ENCODE measurements at regions not wholly inside any gene's neighbourhood (a gene's known extent, or its start where the extent isn't known, plus 50 kb on each side); places are given as distances from the start of the nearest gene placed in this dataset.

- Mint-ChIP-seq H3K27me3 (ENCODE audit: insufficient read depth, low read depth, poor library complexity) (peaks cover 3% of the 10 kb centered on the region), H3K36me3 (ENCODE audit: low read depth) (peaks cover 53% of the 10 kb centered on the region), H3K4me3 (no peak overlapping the region), H3K27ac (no peak overlapping the region), H3K4me1 (no peaks in the 10 kb centered on the region), H3K9me3 (peaks cover 93% of the 10 kb centered on the region)
- Histone ChIP-seq H3K4me1 (ENCODE audit: insufficient read depth) (no peaks in the 10 kb centered on the region), H3K27me3 (ENCODE audit: insufficient read depth) (no peaks in the 10 kb centered on the region), H3F3A (replicated peaks; ENCODE audit: low read depth) (no peaks in the 10 kb centered on the region), H4K20me1 (replicated peaks; ENCODE audit: insufficient read depth) (no peaks in the 10 kb centered on the region), H3K9me2 (ENCODE audit: insufficient read depth) (no peaks in the 10 kb centered on the region), H3K27ac (ENCODE audit: low read depth) (no peak overlapping the region), H3K36me3 (ENCODE audit: insufficient read depth) (no peaks in the 10 kb centered on the region), H3K79me2 (replicated peaks; ENCODE audit: insufficient read depth) (no peaks in the 10 kb centered on the region), H3K4me2 (no peak overlapping the region), H3K4me3 (no peak overlapping the region), H2AFZ (no peak overlapping the region)
- no peak for ATAC-seq
- peak; percentile 59 for DNase-seq (ENCODE audit: low spot score)
- TF ChIP-seq CTCF (conservative IDR thresholded peaks at IDR 0.05; ENCODE audit: low read depth in 2 of 2) (peak; percentile 56 to 67), ZNF331 (CRISPR knock-in tag; IDR thresholded peaks at IDR 0.05; ENCODE audit: low read depth) (no peak)
Observed at GRCh38 chr12:127108360-127109215, 1158.4 kb upstream of the TMEM132C start.

GRCh38 chr12:127113945-127114344, 1153.0 kb upstream of the TMEM132C start:
- Histone ChIP-seq H3K4me1 (ENCODE audit: insufficient read depth) (no peaks in the 10 kb centered on the region), H3K4me2 (no peak overlapping the region), H3K27me3 (ENCODE audit: insufficient read depth) (no peaks in the 10 kb centered on the region), H3K4me3 (no peak overlapping the region), H2AFZ (no peak overlapping the region), H3F3A (replicated peaks; ENCODE audit: low read depth) (no peaks in the 10 kb centered on the region), H3K9me2 (ENCODE audit: insufficient read depth) (no peaks in the 10 kb centered on the region), H3K36me3 (ENCODE audit: insufficient read depth) (no peaks in the 10 kb centered on the region), H4K20me1 (replicated peaks; ENCODE audit: insufficient read depth) (no peaks in the 10 kb centered on the region), H3K79me2 (replicated peaks; ENCODE audit: insufficient read depth) (no peaks in the 10 kb centered on the region), H3K27ac (ENCODE audit: low read depth) (no peak overlapping the region)
- Mint-ChIP-seq H3K27ac (no peak overlapping the region), H3K4me1 (no peaks in the 10 kb centered on the region), H3K4me3 (no peak overlapping the region), H3K9me3 (peaks cover 94% of the 10 kb centered on the region), H3K36me3 (ENCODE audit: low read depth) (peaks cover 41% of the 10 kb centered on the region), H3K27me3 (ENCODE audit: insufficient read depth, low read depth, poor library complexity) (peaks cover 1% of the 10 kb centered on the region)
- ATAC-seq (no peak), DNase-seq (ENCODE audit: low spot score) (peak; percentile 9)
- TF ChIP-seq REST (IDR thresholded peaks at IDR 0.05; ENCODE audit: unreplicated experiment): no peak
- TF ChIP-seq STAT1 (IDR thresholded peaks at IDR 0.05; ENCODE audit: unreplicated experiment): no peak
- no peak for TF ChIP-seq ETS1 (IDR thresholded peaks at IDR 0.05)
- TF ChIP-seq EZH2phosphoT487 (IDR thresholded peaks at IDR 0.05; ENCODE audit: unreplicated experiment): no peak
- no peak for TF ChIP-seq ZNF331 (CRISPR knock-in tag; IDR thresholded peaks at IDR 0.05; ENCODE audit: low read depth)
